Esophagus squamous epithelium (tissue), 4 donors: ENCODE measurements at regions not wholly inside any gene's neighbourhood (a gene's known extent, or its start where the extent isn't known, plus 50 kb on each side); places are given as distances from the start of the nearest gene placed in this dataset.

ENCODE experiments used
- POLR2A ChIP-seq, 4 donors: fragments of 450-650 bp; IDR thresholded peaks; one replicate each; pipeline ENCODE4 v1.6.1; 2017; ENCODE audit warnings: antibody characterized with exemption in 4 of 4, mild to moderate bottlenecking in 4 of 4, moderate library complexity in 3 of 4
- TF ChIP-seq, protein P1 (sequence below), 6 experiments: fragments of 450-650 bp in 4 of 6; fragments of 200-600 bp in 2 of 6; sonication (generic) in 2 of 6; IDR thresholded peaks; one replicate each; pipeline ENCODE4 v1.5.1; 2016 to 2019; ENCODE audit warnings: antibody characterized with exemption in 6 of 6, mild to moderate bottlenecking in 4 of 6, moderate library complexity in 4 of 6

DNA sequence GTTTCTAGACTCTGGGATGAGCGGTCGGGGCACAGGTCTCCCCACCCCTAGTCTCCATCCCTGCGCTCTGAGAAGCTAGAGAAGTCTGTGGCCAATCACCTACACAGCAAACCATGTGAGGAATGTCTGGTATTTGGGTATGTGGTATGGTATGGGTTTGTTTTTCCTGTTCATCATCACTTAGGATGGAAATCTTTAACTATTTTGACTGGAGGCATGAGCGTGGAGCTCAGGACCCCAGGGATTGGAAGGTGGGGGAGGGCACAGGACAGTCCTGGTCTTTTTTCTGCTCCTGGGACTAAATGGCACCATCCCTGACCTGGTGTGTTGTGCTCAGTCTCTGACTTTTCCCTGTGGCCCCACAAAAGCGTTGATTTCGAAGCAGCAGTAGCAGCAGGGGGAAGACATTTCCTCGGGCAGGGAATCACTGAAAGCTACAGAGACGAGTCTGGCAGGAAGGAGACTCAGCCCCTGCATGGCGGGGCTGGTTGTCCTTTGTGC is 191.7 kb upstream of the TPM1 start:
- TF ChIP-seq, protein P1, sequence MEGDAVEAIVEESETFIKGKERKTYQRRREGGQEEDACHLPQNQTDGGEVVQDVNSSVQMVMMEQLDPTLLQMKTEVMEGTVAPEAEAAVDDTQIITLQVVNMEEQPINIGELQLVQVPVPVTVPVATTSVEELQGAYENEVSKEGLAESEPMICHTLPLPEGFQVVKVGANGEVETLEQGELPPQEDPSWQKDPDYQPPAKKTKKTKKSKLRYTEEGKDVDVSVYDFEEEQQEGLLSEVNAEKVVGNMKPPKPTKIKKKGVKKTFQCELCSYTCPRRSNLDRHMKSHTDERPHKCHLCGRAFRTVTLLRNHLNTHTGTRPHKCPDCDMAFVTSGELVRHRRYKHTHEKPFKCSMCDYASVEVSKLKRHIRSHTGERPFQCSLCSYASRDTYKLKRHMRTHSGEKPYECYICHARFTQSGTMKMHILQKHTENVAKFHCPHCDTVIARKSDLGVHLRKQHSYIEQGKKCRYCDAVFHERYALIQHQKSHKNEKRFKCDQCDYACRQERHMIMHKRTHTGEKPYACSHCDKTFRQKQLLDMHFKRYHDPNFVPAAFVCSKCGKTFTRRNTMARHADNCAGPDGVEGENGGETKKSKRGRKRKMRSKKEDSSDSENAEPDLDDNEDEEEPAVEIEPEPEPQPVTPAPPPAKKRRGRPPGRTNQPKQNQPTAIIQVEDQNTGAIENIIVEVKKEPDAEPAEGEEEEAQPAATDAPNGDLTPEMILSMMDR (IDR thresholded peaks at IDR 0.05), result no peak
- no peak for TF ChIP-seq POLR2A (IDR thresholded peaks at IDR 0.05)
